GM10266 (cell line): ENCODE measurements at regions not wholly inside any gene's neighbourhood (a gene's known extent, or its start where the extent isn't known, plus 50 kb on each side); places are given as distances from the start of the nearest gene placed in this dataset.

Source experiments
- DNase-seq: peaks from one replicate; pipeline ENCODE4 v3.0.0; 2012; ENCODE audit errors: extremely low spot score
- CTCF ChIP-seq: IDR thresholded peaks from 2 replicates; pipeline ENCODE4 v1.5.1; 2012; ENCODE audit warnings: mild to moderate bottlenecking, low read depth; ENCODE audit not compliant: control insufficient read depth, insufficient read depth; ENCODE audit errors: missing control alignments

GRCh38 chr2:241992753-241993152 is 123.2 kb downstream of the RTP5 start:
- DNase-seq: no peak
- TF ChIP-seq CTCF: no peak

- no peak for TF ChIP-seq CTCF
- no peak for DNase-seq
Measured at GRCh38 chr2:241993386-241994005, 124.0 kb downstream of the RTP5 start.

GRCh38 chr2:241994086-241994485 is 124.6 kb downstream of the RTP5 start:
- no peak for TF ChIP-seq CTCF
- DNase-seq: no peak

GRCh38 chr2:241994556-241995213 is 125.2 kb downstream of the RTP5 start:
- no peak for DNase-seq
- no peak for TF ChIP-seq CTCF

GRCh38 chr2:241996100-241996499 is 126.6 kb downstream of the RTP5 start:
- no peak for DNase-seq
- TF ChIP-seq CTCF: no peak

GRCh38 chr2:241997017-241997416 is 127.5 kb downstream of the RTP5 start:
- DNase-seq: no peak
- no peak for TF ChIP-seq CTCF

GRCh38 chr2:241999184-241999583 is 129.7 kb downstream of the RTP5 start:
- no peak for TF ChIP-seq CTCF
- no peak for DNase-seq
